ENCODE measurements at regions not wholly inside any gene's neighbourhood (a gene's known extent, or its start where the extent isn't known, plus 50 kb on each side); places are given as distances from the start of the nearest gene placed in this dataset.

DNA sequence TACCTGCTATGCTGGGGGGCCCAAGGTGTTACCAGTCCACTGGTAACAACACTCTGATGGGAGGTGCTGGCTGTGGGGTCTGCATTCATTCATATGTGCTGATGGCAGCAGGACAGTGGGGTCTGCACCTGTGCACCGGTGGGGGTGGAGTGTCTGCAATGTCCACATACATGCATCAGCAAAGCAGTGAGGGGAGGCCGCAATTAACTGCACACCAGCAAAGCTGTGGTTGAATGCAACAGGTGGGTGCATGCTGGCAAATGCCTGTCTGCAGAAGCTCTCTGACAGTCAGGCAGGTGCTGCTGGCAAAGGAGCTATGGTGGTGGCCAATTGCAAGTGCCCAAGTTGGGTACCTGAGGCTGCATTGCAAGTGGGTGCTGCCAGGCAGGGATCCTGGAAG lies 426.5 kb upstream of the FMR1 start:
- TF ChIP-seq HDGF (IDR thresholded peaks at IDR 0.05; ENCODE audit: borderline replicate concordance) (no peak), SP1 (IDR thresholded peaks at IDR 0.05) (no peak), SUZ12 (IDR thresholded peaks at IDR 0.05) (no peak), ZNF384 (IDR thresholded peaks at IDR 0.05) (no peak), ARNT (IDR thresholded peaks at IDR 0.05) (no peak)
